Subcutaneous abdominal adipose tissue (tissue), 5 donors: ENCODE measurements at regions not wholly inside any gene's neighbourhood (a gene's known extent, or its start where the extent isn't known, plus 50 kb on each side); places are given as distances from the start of the nearest gene placed in this dataset.

Source experiments
- H3K27ac ChIP-seq: one replicate; pipeline ENCODE4 v1.7.0; 2013; ENCODE audit warnings: low read depth, mild to moderate bottlenecking, inconsistent platforms, low read length, moderate library complexity
- H3K27me3 ChIP-seq, 5 donors: one replicate each; pipeline ENCODE4 v1.7.0; 2013; ENCODE audit warnings: low read length in 5 of 5, inconsistent platforms in 1 of 5; ENCODE audit not compliant: control insufficient read depth in 5 of 5, insufficient read depth in 4 of 5
- H3K36me3 ChIP-seq, 5 donors: one replicate each; pipeline ENCODE4 v1.7.0; 2013; ENCODE audit warnings: low read length in 5 of 5; ENCODE audit not compliant: control insufficient read depth in 5 of 5, insufficient read depth in 5 of 5
- H3K4me1 ChIP-seq, 5 donors: one replicate each; pipeline ENCODE4 v1.7.0; 2013; ENCODE audit warnings: low read length in 5 of 5, mild to moderate bottlenecking in 3 of 5, moderate library complexity in 1 of 5; ENCODE audit not compliant: control insufficient read depth in 5 of 5, insufficient read depth in 5 of 5
- H3K4me3 ChIP-seq, 5 donors: one replicate each; pipeline ENCODE4 v1.7.0; 2013; ENCODE audit warnings: low read length in 5 of 5, low read depth in 1 of 5
- H3K9ac ChIP-seq, 5 donors: one replicate each; pipeline ENCODE4 v1.7.0; 2013; ENCODE audit warnings: low read length in 5 of 5, mild to moderate bottlenecking in 4 of 5, moderate library complexity in 3 of 5
- H3K9me3 ChIP-seq, 5 donors: one replicate each; pipeline ENCODE4 v1.7.0; 2013; ENCODE audit warnings: low read length in 5 of 5; ENCODE audit not compliant: control insufficient read depth in 5 of 5
- donor health status: healthy.
- donor health status: healthy.
- donor health status: healthy.
- donor health status: healthy.
- donor health status: healthy.

- no peaks in the 10 kb centered on the region for H3K27me3 ChIP-seq
- no peaks in the 10 kb centered on the region for H3K36me3 ChIP-seq
- peaks cover 0 to 5% (median 4%) of the 10 kb centered on the region in 5 donors for H3K9me3 ChIP-seq
- no peak overlapping the region for H3K9ac ChIP-seq
- H3K4me1 ChIP-seq: no peaks in the 10 kb centered on the region
- H3K4me3 ChIP-seq: no peak overlapping the region
- no peak overlapping the region for H3K27ac ChIP-seq
Observed at GRCh38 chr18:60445341-60445740, 72.8 kb upstream of the MC4R start.

- Histone ChIP-seq H3K9ac (no peak overlapping the region), H3K4me1 (no peaks in the 10 kb centered on the region), H3K9me3 (peaks cover 0 to 5% (median 2%) of the 10 kb centered on the region in 5 donors), H3K27ac (no peak overlapping the region), H3K4me3 (no peak overlapping the region), H3K27me3 (no peaks in the 10 kb centered on the region), H3K36me3 (no peaks in the 10 kb centered on the region)
Observed at GRCh38 chr18:60446821-60447220, 74.2 kb upstream of the MC4R start.

GRCh38 chr18:60448487-60449267, 76.1 kb upstream of the MC4R start:
- Histone ChIP-seq H3K4me1 (no peaks in the 10 kb centered on the region), H3K9me3 (peaks cover 0 to 5% (median 2%) of the 10 kb centered on the region in 5 donors), H3K27ac (no peak overlapping the region), H3K4me3 (no peak overlapping the region), H3K27me3 (no peaks in the 10 kb centered on the region), H3K36me3 (no peaks in the 10 kb centered on the region), H3K9ac (no peak overlapping the region)

GRCh38 chr18:60452421-60452820, 79.8 kb upstream of the MC4R start:
- H3K36me3 ChIP-seq: no peaks in the 10 kb centered on the region
- no peaks in the 10 kb centered on the region for H3K4me1 ChIP-seq
- H3K9ac ChIP-seq: no peak overlapping the region
- H3K27ac ChIP-seq: no peak overlapping the region
- no peak overlapping the region for H3K4me3 ChIP-seq
- H3K9me3 ChIP-seq: peaks cover 0 to 4% (median 0%) of the 10 kb centered on the region in 5 donors
- H3K27me3 ChIP-seq: no peaks in the 10 kb centered on the region

GRCh38 chr18:60466677-60467076, 94.1 kb upstream of the MC4R start:
- Histone ChIP-seq H3K27me3 (no peaks in the 10 kb centered on the region), H3K27ac (no peak overlapping the region), H3K4me3 (no peak overlapping the region), H3K9ac (no peak overlapping the region), H3K4me1 (no peaks in the 10 kb centered on the region), H3K36me3 (no peaks in the 10 kb centered on the region), H3K9me3 (no peaks in the 10 kb centered on the region)

- no peak overlapping the region for H3K27ac ChIP-seq
- no peak overlapping the region for H3K4me3 ChIP-seq
Observed at GRCh38 chr18:60469387-60470100, 97.0 kb upstream of the MC4R start.

GRCh38 chr18:60471652-60472051, 99.1 kb upstream of the MC4R start:
- no peak overlapping the region for H3K9ac ChIP-seq
- H3K36me3 ChIP-seq: no peaks in the 10 kb centered on the region
- H3K9me3 ChIP-seq: no peaks in the 10 kb centered on the region
- no peak overlapping the region for H3K27ac ChIP-seq
- H3K4me3 ChIP-seq: no peak overlapping the region
- H3K4me1 ChIP-seq: no peaks in the 10 kb centered on the region
- no peaks in the 10 kb centered on the region for H3K27me3 ChIP-seq

More at GRCh38 chr18:60469387-60470100, 97.0 kb upstream of the MC4R start:
- H3K9me3 ChIP-seq: no peaks in the 10 kb centered on the region
- H3K27me3 ChIP-seq: no peaks in the 10 kb centered on the region
- H3K36me3 ChIP-seq: no peaks in the 10 kb centered on the region
- H3K9ac ChIP-seq: no peak overlapping the region
- no peaks in the 10 kb centered on the region for H3K4me1 ChIP-seq

- no peaks in the 10 kb centered on the region for H3K9me3 ChIP-seq
- H3K4me1 ChIP-seq: no peaks in the 10 kb centered on the region
- H3K9ac ChIP-seq: no peak overlapping the region
- no peaks in the 10 kb centered on the region for H3K36me3 ChIP-seq
- H3K27me3 ChIP-seq: no peaks in the 10 kb centered on the region
- H3K4me3 ChIP-seq: no peak overlapping the region
- H3K27ac ChIP-seq: no peak overlapping the region
Observed at GRCh38 chr18:60485201-60485600, 112.6 kb upstream of the MC4R start.

- no peaks in the 10 kb centered on the region for H3K4me1 ChIP-seq
- no peak overlapping the region for H3K9ac ChIP-seq
- H3K36me3 ChIP-seq: no peaks in the 10 kb centered on the region
- no peak overlapping the region for H3K27ac ChIP-seq
- no peaks in the 10 kb centered on the region for H3K27me3 ChIP-seq
- no peaks in the 10 kb centered on the region for H3K9me3 ChIP-seq
- no peak overlapping the region for H3K4me3 ChIP-seq
Observed at GRCh38 chr18:60493066-60493465, 120.5 kb upstream of the MC4R start.

GRCh38 chr18:60499675-60500074, 127.1 kb upstream of the MC4R start:
- no peaks in the 10 kb centered on the region for H3K36me3 ChIP-seq
- H3K9me3 ChIP-seq: no peaks in the 10 kb centered on the region
- H3K27ac ChIP-seq: no peak overlapping the region
- H3K27me3 ChIP-seq: no peaks in the 10 kb centered on the region
- no peaks in the 10 kb centered on the region for H3K4me1 ChIP-seq
- H3K4me3 ChIP-seq: no peak overlapping the region
- no peak overlapping the region for H3K9ac ChIP-seq
